HepG2 (cell line): ENCODE measurements at regions not wholly inside any gene's neighbourhood (a gene's known extent, or its start where the extent isn't known, plus 50 kb on each side); places are given as distances from the start of the nearest gene placed in this dataset.

ENCODE experiments used
- ARNT ChIP-seq: fragments of 450-650 bp; IDR thresholded peaks from 2 replicates; pipeline ENCODE4 v1.6.1; 2017
- ATRX ChIP-seq: sonication (generic); formaldehyde crosslinking; IDR thresholded peaks from 2 replicates; pipeline ENCODE4 v1.4.0; 2020; ENCODE audit warnings: missing genetic modification reagents, borderline replicate concordance
- DNMT3B ChIP-seq: conservative IDR thresholded peaks from 2 replicates; pipeline ENCODE4 v1.6.1; 2016; ENCODE audit warnings: missing biosample characterization, control low read depth
- ELF3 ChIP-seq: IDR thresholded peaks from 2 replicates; pipeline ENCODE4 v1.6.1; 2016; ENCODE audit warnings: missing genetic modification reagents, missing compliant biosample characterization
- FOXP1 ChIP-seq, 2 experiments: fragments of 450-650 bp in 1 of 2; IDR thresholded peaks; 2 replicates each; pipeline ENCODE4 v1.6.1; 2017 to 2018; ENCODE audit warnings: antibody characterized with exemption in 1 of 2
- GZF1 ChIP-seq: sonication (generic); formaldehyde crosslinking; IDR thresholded peaks from 2 replicates; pipeline ENCODE4 v1.5.1; 2020; ENCODE audit warnings: mild to moderate bottlenecking, missing genetic modification reagents
- HNRNPH1 ChIP-seq: fragments of 200-400 bp; formaldehyde crosslinking; optimal IDR thresholded peaks from 2 replicates; pipeline ENCODE3; 2017; ENCODE audit warnings: mild to moderate bottlenecking, low read depth, low read length
- HNRNPLL ChIP-seq: fragments of 200-400 bp; formaldehyde crosslinking; IDR thresholded peaks from 2 replicates; pipeline ENCODE4 v1.6.1; 2017; ENCODE audit warnings: mild to moderate bottlenecking, low read depth, low read length; ENCODE audit not compliant: poor library complexity, severe bottlenecking
- IRX3 ChIP-seq: sonication (generic); formaldehyde crosslinking; IDR thresholded peaks from 2 replicates; pipeline ENCODE4 v1.8.1; 2023; ENCODE audit warnings: mild to moderate bottlenecking, low read depth, missing genetic modification reagents, borderline replicate concordance
- KDM5B ChIP-seq: sonication (generic); formaldehyde crosslinking; IDR thresholded peaks from 2 replicates; pipeline ENCODE4 v1.4.0; 2020; ENCODE audit warnings: missing genetic modification reagents, mild to moderate bottlenecking, borderline replicate concordance
- RARA ChIP-seq: IDR thresholded peaks from 2 replicates; pipeline ENCODE4 v1.6.1; 2016; ENCODE audit warnings: missing genetic modification reagents, missing compliant biosample characterization
- SNAPC2 ChIP-seq: sonication (generic); formaldehyde crosslinking; IDR thresholded peaks from 2 replicates; pipeline ENCODE4 v1.8.1; 2022; ENCODE audit warnings: mild to moderate bottlenecking, missing genetic modification reagents
- TBX3 ChIP-seq: fragments of 450-650 bp; IDR thresholded peaks from 2 replicates; pipeline ENCODE4 v1.6.1; 2017; ENCODE audit warnings: antibody characterized with exemption, mild to moderate bottlenecking, inconsistent platforms, borderline replicate concordance
- TMF1 ChIP-seq: sonication (generic); formaldehyde crosslinking; IDR thresholded peaks from 2 replicates; pipeline ENCODE4 v1.8.1; 2022; ENCODE audit warnings: low read depth, missing genetic modification reagents
- ZBTB7A ChIP-seq: sonication (generic); formaldehyde crosslinking; IDR thresholded peaks from 2 replicates; pipeline ENCODE4 v1.8.0; 2022; ENCODE audit warnings: mild to moderate bottlenecking, missing genetic modification reagents
- ZFP1 ChIP-seq: IDR thresholded peaks from 2 replicates; pipeline ENCODE4 v1.6.1; 2016
- ZNF564 ChIP-seq: sonication (generic); formaldehyde crosslinking; IDR thresholded peaks from 2 replicates; pipeline ENCODE4 v1.8.1; 2023; ENCODE audit warnings: mild to moderate bottlenecking, missing genetic modification reagents
- ZNF746 ChIP-seq: sonication (generic); formaldehyde crosslinking; IDR thresholded peaks from 2 replicates; pipeline ENCODE4 v1.8.0; 2022; ENCODE audit warnings: mild to moderate bottlenecking, missing genetic modification reagents
- TF ChIP-seq, protein P1 (sequence below): sonication (generic); formaldehyde crosslinking; IDR thresholded peaks from 2 replicates; pipeline ENCODE4 v1.4.0; 2020; ENCODE audit warnings: missing genetic modification reagents
- TF ChIP-seq, protein P2 (sequence below): IDR thresholded peaks from 2 replicates; pipeline ENCODE4 v1.6.1; 2016; ENCODE audit warnings: mild to moderate bottlenecking
- TF ChIP-seq, protein P3 (sequence below): sonication (generic); formaldehyde crosslinking; IDR thresholded peaks from 2 replicates; pipeline ENCODE4 v1.4.0; 2020; ENCODE audit warnings: mild to moderate bottlenecking, low read depth, missing genetic modification reagents
- TF ChIP-seq, protein P4 (sequence below): sonication (generic); formaldehyde crosslinking; IDR thresholded peaks from 2 replicates; pipeline ENCODE4 v1.4.0; 2020; ENCODE audit warnings: missing genetic modification reagents, borderline replicate concordance
- TF ChIP-seq, protein P5 (sequence below): sonication (generic); formaldehyde crosslinking; IDR thresholded peaks from 2 replicates; pipeline ENCODE4 v1.8.1; 2023; ENCODE audit warnings: mild to moderate bottlenecking, moderate library complexity, missing genetic modification reagents

DNA sequence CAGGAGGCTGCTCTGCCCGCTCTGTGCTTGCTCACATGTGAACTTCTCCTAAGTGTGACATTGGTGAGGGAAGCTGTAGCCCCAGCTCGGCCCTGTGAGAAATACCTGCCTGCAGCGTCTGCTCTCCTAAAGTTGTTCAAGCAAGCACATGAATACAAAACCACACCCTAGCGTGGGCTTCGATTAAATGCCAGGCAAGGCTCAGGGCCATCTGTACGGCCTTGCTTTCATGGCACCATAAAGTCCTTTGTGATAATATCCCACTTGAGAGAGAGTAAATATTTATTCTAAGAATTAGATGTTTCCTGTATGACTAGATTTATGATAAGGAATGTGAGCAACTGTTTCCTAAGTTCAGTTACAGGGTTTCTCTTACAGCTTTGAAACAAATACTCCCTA is 262.8 kb upstream of the KLF14 start (continued):
- TF ChIP-seq RARA: peak; percentile 43; the same call in 1 of the 2 replicates
- TF ChIP-seq SNAPC2 (CRISPR knock-in tag): no peak
- TF ChIP-seq, protein P1, sequence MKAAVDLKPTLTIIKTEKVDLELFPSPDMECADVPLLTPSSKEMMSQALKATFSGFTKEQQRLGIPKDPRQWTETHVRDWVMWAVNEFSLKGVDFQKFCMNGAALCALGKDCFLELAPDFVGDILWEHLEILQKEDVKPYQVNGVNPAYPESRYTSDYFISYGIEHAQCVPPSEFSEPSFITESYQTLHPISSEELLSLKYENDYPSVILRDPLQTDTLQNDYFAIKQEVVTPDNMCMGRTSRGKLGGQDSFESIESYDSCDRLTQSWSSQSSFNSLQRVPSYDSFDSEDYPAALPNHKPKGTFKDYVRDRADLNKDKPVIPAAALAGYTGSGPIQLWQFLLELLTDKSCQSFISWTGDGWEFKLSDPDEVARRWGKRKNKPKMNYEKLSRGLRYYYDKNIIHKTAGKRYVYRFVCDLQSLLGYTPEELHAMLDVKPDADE (CRISPR knock-in tag): no peak
- no peak for TF ChIP-seq FOXP1 (IDR thresholded peaks at IDR 0.05)
- TF ChIP-seq FOXP1 (CRISPR knock-in tag; IDR thresholded peaks at IDR 0.05): peak; percentile 72
- TF ChIP-seq ZNF564 (CRISPR knock-in tag): no peak
- TF ChIP-seq ELF3 (CRISPR knock-in tag): peak; percentile 40; the same call in 1 of the 2 replicates
- no peak for TF ChIP-seq ZNF746 (CRISPR knock-in tag)
- TF ChIP-seq, protein P2, sequence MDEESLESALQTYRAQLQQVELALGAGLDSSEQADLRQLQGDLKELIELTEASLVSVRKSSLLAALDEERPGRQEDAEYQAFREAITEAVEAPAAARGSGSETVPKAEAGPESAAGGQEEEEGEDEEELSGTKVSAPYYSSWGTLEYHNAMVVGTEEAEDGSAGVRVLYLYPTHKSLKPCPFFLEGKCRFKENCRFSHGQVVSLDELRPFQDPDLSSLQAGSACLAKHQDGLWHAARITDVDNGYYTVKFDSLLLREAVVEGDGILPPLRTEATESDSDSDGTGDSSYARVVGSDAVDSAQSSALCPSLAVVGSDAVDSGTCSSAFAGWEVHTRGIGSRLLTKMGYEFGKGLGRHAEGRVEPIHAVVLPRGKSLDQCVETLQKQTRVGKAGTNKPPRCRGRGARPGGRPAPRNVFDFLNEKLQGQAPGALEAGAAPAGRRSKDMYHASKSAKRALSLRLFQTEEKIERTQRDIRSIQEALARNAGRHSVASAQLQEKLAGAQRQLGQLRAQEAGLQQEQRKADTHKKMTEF: peak; percentile 74; the same call in 1 of the 2 replicates
- TF ChIP-seq HNRNPH1: no peak
- TF ChIP-seq, protein P3, sequence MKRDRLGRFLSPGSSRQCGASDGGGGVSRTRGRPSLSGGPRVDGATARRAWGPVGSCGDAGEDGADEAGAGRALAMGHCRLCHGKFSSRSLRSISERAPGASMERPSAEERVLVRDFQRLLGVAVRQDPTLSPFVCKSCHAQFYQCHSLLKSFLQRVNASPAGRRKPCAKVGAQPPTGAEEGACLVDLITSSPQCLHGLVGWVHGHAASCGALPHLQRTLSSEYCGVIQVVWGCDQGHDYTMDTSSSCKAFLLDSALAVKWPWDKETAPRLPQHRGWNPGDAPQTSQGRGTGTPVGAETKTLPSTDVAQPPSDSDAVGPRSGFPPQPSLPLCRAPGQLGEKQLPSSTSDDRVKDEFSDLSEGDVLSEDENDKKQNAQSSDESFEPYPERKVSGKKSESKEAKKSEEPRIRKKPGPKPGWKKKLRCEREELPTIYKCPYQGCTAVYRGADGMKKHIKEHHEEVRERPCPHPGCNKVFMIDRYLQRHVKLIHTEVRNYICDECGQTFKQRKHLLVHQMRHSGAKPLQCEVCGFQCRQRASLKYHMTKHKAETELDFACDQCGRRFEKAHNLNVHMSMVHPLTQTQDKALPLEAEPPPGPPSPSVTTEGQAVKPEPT (CRISPR knock-in tag): no peak
- 0 out of 2 replicates have a peak, but pooled peaks have one; percentile 77 for TF ChIP-seq DNMT3B (CRISPR knock-in tag)
- no peak for TF ChIP-seq IRX3 (CRISPR knock-in tag)
- no peak for TF ChIP-seq ARNT
- TF ChIP-seq ZFP1 (CRISPR knock-in tag): no peak
- TF ChIP-seq ZBTB7A: no peak
- TF ChIP-seq GZF1: no peak
- TF ChIP-seq, protein P4, sequence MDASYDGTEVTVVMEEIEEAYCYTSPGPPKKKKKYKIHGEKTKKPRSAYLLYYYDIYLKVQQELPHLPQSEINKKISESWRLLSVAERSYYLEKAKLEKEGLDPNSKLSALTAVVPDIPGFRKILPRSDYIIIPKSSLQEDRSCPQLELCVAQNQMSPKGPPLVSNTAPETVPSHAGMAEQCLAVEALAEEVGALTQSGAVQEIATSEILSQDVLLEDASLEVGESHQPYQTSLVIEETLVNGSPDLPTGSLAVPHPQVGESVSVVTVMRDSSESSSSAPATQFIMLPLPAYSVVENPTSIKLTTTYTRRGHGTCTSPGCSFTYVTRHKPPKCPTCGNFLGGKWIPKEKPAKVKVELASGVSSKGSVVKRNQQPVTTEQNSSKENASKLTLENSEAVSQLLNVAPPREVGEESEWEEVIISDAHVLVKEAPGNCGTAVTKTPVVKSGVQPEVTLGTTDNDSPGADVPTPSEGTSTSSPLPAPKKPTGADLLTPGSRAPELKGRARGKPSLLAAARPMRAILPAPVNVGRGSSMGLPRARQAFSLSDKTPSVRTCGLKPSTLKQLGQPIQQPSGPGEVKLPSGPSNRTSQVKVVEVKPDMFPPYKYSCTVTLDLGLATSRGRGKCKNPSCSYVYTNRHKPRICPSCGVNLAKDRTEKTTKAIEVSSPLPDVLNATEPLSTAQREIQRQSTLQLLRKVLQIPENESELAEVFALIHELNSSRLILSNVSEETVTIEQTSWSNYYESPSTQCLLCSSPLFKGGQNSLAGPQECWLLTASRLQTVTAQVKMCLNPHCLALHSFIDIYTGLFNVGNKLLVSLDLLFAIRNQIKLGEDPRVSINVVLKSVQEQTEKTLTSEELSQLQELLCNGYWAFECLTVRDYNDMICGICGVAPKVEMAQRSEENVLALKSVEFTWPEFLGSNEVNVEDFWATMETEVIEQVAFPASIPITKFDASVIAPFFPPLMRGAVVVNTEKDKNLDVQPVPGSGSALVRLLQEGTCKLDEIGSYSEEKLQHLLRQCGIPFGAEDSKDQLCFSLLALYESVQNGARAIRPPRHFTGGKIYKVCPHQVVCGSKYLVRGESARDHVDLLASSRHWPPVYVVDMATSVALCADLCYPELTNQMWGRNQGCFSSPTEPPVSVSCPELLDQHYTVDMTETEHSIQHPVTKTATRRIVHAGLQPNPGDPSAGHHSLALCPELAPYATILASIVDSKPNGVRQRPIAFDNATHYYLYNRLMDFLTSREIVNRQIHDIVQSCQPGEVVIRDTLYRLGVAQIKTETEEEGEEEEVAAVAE: no peak
- TF ChIP-seq TMF1: no peak
- TF ChIP-seq, protein P5, sequence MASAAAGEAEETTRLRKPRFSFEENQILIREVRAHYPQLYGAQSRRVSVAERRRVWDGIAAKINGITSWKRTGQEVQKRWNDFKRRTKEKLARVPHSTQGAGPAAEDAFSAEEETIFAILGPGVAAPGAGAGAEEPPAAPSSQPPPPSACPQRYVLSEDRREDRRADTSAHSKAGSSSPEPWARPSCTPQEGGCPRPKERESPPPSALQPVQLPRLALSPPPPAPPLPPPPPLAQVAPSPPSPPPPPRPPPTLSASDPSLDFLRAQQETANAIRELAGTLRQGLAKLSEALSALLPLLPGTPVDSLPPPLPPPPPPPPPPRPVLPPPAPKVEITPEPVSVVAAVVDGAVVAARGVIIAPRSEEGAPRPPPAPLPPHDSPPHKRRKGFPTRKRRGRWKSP (CRISPR knock-in tag): peak; percentile 25; the same call in 1 of the 2 replicates
- no peak for TF ChIP-seq ATRX (CRISPR knock-in tag)
- no peak for TF ChIP-seq HNRNPLL
- no peak for TF ChIP-seq KDM5B (CRISPR knock-in tag)
- TF ChIP-seq TBX3: peak; percentile 56; the same call in 1 of the 2 replicates
